Stimulated activated CD4-positive, alpha-beta T cell treated with anti-CD3 and anti-CD28 coated beads, Interleukin-4, amount 100 ng/mL, for 1 hour (primary cell): ENCODE measurements at regions not wholly inside any gene's neighbourhood (a gene's known extent, or its start where the extent isn't known, plus 50 kb on each side); places are given as distances from the start of the nearest gene placed in this dataset.

Experiments
- DNase-seq: peaks from one replicate; pipeline ENCODE4 v3.0.0-alpha.2; 2020

GRCh38 chr17:71914042-71914441, 206.8 kb upstream of the SOX9 start:
- no peak for DNase-seq

- no peak for DNase-seq
These were observed 206.0 kb upstream of the SOX9 start for GRCh38 chr17:71914812-71915211.

GRCh38 chr17:71917715-71918114, 203.1 kb upstream of the SOX9 start:
- DNase-seq, result no peak

GRCh38 chr17:71919186-71919585, 201.6 kb upstream of the SOX9 start:
- no peak for DNase-seq

- no peak for DNase-seq
These were observed 200.9 kb upstream of the SOX9 start for GRCh38 chr17:71919896-71920295.

- no peak for DNase-seq
These were observed 199.0 kb upstream of the SOX9 start for GRCh38 chr17:71921796-71922195.

- no peak for DNase-seq
These were observed 198.4 kb upstream of the SOX9 start for GRCh38 chr17:71922439-71922838.

DNA sequence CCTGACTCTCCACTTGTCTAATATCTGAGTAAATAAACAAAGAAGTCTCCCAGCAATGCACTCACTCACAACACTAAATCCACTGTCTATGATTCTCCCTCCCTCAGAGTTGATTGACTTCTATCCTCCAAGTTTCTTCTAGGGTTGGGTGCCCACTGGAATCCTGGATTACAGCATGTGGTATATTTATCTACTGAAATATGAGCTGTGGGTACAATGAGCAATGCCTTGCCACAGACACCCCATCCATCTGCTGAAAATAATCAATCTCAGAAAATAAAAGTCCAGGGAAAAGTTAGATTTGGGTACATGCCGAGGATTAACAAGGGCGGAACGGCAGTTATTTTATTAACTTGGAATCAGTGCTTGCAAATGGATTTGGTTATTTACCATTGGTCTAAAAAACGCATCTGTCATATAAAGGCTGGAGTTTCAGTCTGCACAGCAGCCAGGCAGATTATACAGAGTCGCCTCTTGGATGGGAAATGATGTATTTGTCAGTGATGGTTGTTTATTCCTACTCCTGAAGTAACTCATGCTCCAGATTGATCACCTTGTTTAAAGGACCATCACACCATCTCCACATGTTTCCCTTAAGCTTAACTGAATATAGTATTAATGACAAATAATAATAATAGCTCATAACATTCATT, 193.9 kb upstream of the SOX9 start:
- DNase-seq, result no peak

GRCh38 chr17:71933306-71933705, 187.5 kb upstream of the SOX9 start:
- DNase-seq, result no peak

GRCh38 chr17:71934520-71934919, 186.3 kb upstream of the SOX9 start:
- no peak for DNase-seq

- DNase-seq, result no peak
These were observed 185.5 kb upstream of the SOX9 start for GRCh38 chr17:71935341-71935740.

- DNase-seq, result no peak
These were observed 183.8 kb upstream of the SOX9 start for GRCh38 chr17:71936977-71937376.

DNA sequence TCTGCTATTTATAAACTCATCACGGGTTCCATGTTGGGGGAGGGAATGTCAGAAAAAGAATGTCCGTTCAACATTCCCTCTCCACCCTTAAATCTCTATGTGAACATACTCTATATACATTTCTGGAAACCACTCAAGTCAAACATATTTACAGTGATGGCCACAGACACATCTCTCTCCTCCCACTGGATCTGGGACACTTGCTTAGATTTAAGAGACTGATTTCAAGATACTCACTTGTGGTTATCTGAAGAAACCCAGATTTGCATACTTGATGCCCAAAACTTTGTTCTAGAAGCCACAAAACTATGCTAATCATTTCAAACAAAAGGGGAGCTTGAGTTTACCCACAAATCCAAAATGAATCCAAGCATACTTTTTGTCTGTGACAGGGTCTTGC, 182.9 kb upstream of the SOX9 start:
- DNase-seq, result no peak

GRCh38 chr17:71938340-71939010, 182.3 kb upstream of the SOX9 start:
- no peak for DNase-seq

DNA sequence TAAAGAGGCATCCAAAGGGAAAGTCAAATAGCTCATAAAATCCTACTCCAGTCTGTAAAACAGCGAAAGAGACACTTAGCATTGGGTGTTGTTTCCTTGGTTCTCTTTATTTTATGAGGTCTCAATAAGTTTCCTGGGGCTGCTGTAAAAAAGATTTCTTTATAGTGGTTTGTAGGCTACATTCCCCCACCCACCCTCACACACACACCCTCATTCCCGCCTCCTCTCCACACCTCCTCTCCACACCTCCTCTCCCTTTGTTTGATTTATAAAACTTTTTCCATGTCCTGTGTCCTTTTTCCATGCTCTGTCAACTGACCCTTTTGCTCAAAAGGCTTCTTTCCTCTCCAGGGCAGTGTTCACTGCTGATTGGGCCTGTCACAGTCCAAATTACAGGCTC, 178.9 kb upstream of the SOX9 start:
- no peak for DNase-seq

DNA sequence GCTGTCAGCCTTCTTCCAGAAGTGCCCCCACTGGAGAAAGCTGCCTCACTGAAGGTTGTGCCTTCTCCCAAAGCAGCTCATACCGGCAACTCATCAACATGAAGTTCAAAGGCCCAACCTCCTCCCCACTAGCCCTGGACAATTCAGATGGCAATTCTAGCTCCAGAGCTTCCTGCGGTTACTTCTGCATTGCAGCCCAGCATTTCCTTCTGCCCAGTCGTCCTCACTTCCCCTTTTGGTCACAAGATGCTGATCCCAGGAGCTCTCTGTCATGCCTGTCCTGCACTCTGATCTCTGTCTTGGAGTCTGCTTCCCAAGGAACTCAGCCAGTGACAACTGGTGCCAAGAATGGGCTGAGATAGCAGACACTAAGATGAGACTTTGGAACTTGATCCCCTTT, 178.2 kb upstream of the SOX9 start:
- DNase-seq, result no peak

DNA sequence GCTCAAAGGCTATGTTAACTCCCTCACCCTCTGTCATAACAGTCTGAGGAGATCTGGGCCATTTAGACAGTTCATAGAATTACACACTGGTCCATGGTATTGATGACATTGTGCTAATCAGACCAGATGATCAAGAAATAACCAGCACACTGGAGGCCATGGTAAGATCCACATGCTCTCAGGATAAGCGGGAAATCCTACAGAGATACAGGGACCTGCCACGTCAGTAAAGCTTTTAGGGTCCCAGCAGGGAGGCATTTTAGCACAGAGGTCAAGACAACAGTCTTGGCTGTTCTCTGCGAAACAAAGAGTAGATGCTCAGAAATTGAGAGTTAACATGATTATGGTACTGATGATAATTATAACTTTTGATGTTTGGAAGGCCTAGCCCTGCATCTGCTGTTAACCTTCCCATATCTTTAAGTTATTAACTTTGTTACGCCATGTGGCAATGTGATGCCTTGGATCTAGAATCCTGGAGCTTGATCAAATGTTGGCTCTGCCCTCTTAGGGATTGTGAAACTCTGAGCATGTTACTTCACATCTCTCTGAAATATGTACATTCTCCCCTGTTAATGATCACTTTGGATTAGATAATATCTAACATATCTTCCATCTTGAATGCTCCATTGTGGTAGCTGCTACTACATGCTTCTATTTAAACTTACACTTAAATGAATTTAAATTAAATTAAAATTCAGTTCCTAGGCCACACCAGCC, 172.0 kb upstream of the SOX9 start:
- DNase-seq, result no peak

DNA sequence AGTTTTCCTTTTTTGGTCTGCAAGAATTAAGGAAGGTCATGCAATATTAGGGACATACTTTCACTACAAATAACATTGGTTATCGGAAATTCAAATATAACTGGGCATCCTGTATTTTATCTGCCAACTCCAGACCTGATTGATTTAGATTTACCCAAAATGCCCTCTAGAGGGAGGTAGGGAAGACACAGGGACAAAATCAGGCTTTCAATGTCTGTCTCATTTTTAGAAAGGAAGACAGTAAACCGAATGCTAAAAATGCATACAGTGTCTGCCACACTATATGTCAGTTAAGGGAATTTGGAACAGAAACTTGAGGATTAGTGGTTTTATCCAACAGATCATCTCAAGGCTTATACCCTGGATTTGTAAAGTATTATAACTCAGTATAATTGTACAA, 161.7 kb upstream of the SOX9 start:
- DNase-seq, result no peak

GRCh38 chr17:71963351-71963750, 157.5 kb upstream of the SOX9 start:
- DNase-seq, result no peak

DNA sequence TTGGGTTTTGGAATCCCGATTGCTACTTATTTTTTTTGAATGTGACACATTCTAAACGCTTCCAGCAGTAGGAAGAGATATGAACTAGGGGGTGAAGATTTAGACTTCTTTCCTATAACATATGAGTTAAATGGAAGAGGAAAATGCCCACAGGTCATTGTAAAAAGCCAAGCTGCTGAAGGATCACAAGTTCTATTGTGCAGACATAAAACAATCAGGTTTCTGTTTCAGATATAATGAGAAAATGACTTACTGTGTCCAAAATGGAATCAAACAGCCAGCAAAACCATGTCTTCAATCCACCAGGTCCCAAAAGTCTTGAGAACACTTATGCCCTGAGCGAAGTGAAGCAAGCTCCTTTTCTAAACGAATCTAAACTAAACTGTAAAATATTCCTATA, 157.0 kb upstream of the SOX9 start:
- DNase-seq, result no peak

DNA sequence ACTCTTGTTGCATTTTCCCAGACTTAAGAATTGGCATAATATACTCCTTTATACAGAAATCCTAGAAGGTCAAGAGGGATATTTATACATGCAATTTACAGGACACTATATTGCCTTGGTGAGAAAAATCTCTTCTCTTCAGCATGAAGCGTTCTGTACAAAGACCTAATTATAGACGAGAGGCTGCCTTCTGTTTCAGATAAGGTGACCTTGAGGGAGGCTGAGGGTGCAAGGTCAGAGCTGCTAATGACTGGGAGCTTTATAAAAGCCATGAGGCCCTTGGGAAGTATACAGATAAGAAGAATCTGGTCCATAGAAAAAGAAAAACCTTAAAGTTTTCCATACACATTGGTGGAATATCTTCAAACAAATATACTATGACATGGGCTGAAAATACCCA, 156.3 kb upstream of the SOX9 start:
- no peak for DNase-seq

DNA sequence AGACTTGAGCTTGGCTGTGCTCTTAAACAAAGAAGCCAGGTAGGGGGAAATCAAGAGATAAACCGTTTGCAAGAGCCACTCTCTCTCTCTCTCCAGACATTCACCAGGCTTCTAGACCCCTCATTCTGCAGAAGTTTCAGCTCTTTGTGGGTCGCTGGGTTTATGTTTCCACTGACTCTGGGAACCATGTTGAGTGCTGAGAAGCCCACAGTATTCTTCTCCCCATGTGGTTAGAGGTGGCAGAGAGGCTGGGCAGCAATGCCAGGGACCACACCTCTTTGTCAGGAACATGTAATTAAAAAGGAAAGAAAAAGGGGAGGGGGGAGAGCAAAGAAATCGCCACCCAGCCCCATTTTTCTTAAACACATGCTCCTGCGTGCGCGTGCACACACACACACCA, 154.8 kb upstream of the SOX9 start:
- no peak for DNase-seq

GRCh38 chr17:71966459-71967313, 154.1 kb upstream of the SOX9 start:
- DNase-seq, result no peak
